Effector CD4-positive, alpha-beta T cell (primary cell): ENCODE measurements at regions not wholly inside any gene's neighbourhood (a gene's known extent, or its start where the extent isn't known, plus 50 kb on each side); places are given as distances from the start of the nearest gene placed in this dataset.
"Not testable (repeated sequence)": the region's sequence is repeated elsewhere in the genome, so short reads cannot be mapped to it uniquely, and the experiment has no call there.

Source experiments
- DNase-seq: peaks from one replicate; pipeline ENCODE4 v3.0.0-alpha.2; 2020

DNA sequence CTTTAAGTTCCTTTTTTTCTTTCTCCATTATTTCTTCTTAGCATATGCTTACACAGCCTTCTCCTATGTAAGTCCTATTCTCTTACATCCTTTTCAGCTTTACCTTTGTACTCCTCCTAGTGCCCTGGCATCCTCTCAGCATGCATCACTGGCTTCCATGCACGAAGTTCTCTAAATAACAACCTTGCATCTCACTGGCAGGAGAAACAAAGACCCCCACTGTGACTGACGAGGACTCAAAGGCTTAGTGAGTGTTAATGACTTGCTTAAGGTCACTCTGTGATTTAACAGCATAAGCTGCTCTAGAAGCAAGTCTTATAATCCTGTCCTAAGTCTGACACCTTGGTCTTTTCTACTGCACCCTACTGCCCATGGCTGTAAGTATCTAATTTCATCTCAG, 1236.0 kb upstream of the CELF4 start:
- no peak for DNase-seq

DNA sequence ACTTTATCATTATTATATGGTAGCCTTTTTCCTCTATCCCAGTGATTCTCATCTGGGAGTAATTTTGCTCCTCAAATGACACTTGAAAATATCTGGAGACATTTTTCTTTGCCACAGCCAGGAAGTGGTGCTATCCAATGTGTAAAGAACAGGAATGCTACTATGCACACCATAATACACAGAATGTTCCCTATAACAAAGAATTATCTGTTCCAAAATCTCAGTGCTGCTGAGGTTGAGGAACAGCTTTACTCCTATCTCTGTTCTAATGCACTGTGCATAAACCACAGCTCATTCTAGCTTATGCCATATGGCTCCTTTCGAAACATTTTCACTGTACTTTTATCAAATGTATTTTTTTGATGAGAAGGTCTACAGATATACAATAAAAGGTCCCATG, 1231.2 kb upstream of the CELF4 start:
- no peak for DNase-seq

DNA sequence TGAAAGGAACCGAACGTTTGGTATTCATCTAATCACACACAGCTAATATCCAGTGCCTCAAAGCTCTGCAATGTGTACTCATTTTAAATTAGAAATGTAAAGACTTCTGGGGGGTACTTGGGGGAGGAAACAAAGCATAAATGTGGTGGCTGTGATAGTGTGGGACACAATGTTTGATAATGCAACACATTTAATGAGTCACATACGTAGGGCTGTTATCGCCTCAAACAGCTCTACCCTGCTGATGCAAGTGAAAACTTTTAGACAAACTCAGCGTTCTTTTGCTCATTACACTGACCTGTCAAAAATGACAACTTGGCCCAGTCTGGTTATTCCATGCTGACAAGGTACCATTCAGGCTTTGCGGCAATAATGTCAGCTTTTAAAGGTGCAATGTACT, 1227.1 kb upstream of the CELF4 start:
- no peak for DNase-seq

DNA sequence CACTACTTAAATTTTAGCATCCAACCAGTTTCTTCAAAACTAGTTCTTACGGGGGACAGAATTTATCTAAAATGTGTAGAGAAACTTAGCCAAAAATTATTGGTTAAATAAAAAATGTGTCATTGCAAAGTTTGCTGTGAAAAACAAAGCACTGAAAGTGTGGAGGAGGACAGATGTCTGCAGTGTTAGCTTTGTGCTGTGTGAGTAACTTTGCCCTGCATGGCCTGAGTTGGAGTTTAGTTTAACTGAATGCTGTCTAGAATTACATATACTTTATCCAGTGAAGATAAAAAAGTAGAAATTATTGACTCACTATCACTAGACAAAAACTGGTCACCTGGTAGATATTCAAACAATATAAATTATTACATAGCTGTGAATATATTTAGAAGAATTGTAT, 1225.2 kb upstream of the CELF4 start:
- no peak for DNase-seq

- DNase-seq = no peak
These were observed 1224.7 kb upstream of the CELF4 start for GRCh38 chr18:38790303-38790702.

DNA sequence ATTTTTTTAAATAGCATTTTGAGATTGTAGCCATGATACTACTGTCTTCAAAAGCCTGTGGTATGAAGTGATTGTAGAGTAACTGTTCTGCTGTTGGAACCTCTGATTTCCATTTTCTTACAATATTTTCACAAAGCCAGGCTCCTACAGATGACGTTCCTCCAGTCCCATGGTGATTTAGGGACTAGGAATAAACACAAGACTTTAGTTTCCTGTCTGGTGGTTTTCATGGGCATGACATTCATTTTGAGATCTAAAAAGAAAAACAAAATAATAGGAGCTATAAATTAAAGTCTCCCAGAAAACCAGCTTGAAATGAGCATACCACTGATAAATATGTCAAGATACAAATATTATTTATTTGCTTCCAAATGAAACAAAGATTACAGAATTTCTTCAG, 1223.5 kb upstream of the CELF4 start:
- DNase-seq = no peak

- DNase-seq = no peak
These were observed 1221.3 kb upstream of the CELF4 start for GRCh38 chr18:38786906-38787305.

GRCh38 chr18:38771620-38772019, 1206.0 kb upstream of the CELF4 start:
- DNase-seq = not testable (repeated sequence)

DNA sequence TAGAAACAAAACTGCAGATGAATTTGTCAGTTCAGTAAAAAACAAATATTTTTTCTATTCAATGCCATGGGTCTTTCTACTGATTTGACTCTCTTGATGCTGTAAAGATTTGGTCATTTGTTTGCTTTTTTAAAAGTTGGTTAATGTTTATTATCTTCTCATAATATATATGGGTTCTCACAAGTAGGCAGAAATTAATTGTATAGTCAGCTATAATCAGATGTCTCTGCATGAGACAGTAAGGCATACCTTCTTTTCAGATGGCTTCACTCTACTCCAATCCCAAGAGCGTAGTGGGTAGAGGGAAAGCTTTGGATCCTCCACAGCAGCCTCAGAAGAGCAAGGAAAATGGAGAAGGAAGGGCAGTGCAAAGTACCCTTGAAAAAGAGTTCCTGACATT, 1202.9 kb upstream of the CELF4 start:
- DNase-seq = no peak

- no peak for DNase-seq
These were observed 1193.9 kb upstream of the CELF4 start for GRCh38 chr18:38759457-38759856.

DNA sequence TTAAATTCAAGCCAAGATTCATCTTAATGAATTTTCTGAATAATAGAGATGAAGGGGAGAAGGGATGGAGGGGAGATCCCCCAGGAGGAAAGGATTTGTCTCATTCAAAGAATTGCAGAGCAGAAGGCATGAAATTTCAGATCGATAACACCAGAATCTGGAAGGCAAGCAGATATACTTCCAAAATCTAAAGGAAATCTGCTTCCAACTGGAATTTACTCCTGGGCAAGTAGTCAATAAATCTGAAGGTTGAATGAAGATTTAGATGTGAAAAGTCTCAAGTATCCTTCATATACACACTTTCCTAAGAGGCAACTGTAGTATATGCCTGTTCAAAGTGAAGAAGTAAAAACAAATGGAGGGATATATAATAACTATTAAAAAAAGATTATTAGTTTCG, 1190.8 kb upstream of the CELF4 start:
- no peak for DNase-seq

DNA sequence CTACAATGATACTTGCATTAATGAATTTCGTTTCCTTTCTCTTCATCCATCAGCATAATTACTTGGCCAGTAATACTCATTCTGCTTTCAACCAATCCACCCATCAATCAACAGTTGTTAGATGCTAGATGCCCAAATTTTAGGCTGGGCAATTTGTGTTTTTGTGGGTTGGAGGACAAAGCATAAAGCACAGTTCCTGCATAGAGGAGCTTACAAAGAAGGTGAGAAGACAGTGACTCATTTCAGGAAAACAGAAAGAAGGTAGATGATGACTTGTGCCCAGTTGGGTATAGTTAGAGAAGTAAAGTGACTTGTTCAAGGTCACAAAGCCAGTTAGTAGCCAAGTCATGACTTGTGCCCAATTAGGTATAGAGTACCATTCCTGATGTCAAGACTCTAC, 1186.8 kb upstream of the CELF4 start:
- no peak for DNase-seq

GRCh38 chr18:38751898-38752297, 1186.3 kb upstream of the CELF4 start:
- no peak for DNase-seq

DNA sequence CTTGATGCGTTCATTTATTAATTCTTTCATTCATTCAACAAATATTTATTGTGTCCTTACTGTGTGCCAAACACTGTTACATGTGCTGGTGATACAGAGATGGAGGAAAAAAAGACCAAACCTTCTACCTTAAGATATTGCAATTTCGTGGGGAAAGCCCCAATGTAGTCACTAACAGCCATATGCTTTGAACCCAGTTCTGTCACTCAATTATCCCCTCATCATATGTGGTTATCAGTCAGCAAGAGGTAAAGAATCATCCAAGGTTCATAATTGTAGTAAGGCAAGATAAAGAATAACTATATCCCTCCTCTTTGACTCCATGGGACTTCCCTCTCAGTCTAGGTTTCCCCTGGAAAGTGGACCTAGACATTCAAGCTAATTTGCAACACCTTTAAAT, 1185.6 kb upstream of the CELF4 start:
- no peak for DNase-seq

- no peak for DNase-seq
These were observed 1185.2 kb upstream of the CELF4 start for GRCh38 chr18:38750751-38751150.

- no peak for DNase-seq
These were observed 1181.6 kb upstream of the CELF4 start for GRCh38 chr18:38747153-38747552.

GRCh38 chr18:38720181-38720580, 1154.6 kb upstream of the CELF4 start:
- not testable (repeated sequence) for DNase-seq

- DNase-seq = no peak
These were observed 1152.8 kb upstream of the CELF4 start for GRCh38 chr18:38718365-38718901.

- no peak for DNase-seq
These were observed 1143.5 kb upstream of the CELF4 start for GRCh38 chr18:38709122-38709521.

GRCh38 chr18:38706373-38706772, 1140.8 kb upstream of the CELF4 start:
- DNase-seq = no peak

DNA sequence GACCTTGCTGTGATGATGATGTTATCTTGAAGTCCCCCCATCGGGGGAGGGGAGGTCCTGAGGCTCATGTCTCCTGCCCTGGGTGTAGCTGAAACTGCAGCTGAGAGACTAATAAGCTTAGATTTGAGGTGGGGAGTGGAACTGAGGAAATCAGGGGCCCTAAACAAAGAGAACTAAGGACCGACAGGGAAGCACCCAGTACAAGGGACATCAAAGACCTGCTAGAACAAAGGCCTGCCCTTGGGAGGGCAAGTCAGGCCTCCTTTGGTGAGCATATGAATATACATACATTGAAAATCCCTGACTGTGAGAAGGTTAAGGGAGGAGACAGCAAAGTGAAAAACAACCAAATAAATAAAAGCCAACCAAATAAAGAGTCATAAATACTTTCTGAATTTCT, 1132.5 kb upstream of the CELF4 start:
- no peak for DNase-seq

- no peak for DNase-seq
These were observed 1130.1 kb upstream of the CELF4 start for GRCh38 chr18:38695559-38696280.

- DNase-seq = no peak
These were observed 1127.5 kb upstream of the CELF4 start for GRCh38 chr18:38693104-38693503.

DNA sequence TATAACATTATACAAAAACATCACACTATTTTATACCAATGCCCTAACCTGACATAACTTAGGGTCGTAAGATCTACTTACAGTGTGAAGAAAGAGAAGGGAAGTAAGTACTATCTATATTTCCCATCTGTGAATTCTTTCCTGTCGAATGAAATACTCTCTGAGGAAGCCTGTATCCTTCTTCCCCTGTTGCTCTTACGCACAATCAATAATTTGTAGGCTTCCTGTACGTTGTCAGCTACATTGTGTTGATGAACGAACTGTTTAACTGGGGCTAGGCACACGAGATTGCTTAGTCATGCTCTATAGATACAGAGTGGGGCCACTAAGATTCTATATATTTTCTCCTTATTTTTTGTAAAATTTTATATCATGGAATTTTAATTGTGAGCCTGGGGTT, 1125.0 kb upstream of the CELF4 start:
- DNase-seq = no peak

DNA sequence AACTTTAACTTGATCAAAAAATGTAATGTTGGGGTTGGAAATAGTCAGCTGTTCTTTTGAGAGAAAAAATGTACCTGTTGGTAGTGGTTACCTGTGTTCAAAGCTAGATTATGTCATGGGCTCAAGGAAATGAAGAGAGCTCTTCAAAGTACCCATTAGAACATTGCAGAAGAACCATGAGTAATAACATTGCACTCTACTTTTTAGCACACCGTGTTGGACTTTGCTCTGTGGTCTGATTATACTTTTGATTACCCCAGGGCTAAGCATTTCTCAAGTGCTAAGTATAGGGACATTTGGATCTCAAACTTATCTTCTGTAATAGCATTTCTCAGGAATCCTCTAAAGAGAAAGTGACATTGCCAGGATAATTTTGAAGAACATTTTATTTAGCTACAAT, 1122.8 kb upstream of the CELF4 start:
- no peak for DNase-seq
